HL-60 (cell line): ENCODE measurements at regions not wholly inside any gene's neighbourhood (a gene's known extent, or its start where the extent isn't known, plus 50 kb on each side); places are given as distances from the start of the nearest gene placed in this dataset.

Experiments
- DNase-seq, 2 experiments: peaks; one replicate each; pipeline ENCODE4 v3.0.0-alpha.2; 2010 to 2020; ENCODE audit warnings: low read depth in 1 of 2, low spot score in 1 of 2
- H3K27ac ChIP-seq: fragments of 250-450 bp; sonication (Bioruptor Pico); replicated peaks from 2 replicates; pipeline ENCODE4 v1.5.1; 2020; ENCODE audit warnings: mild to moderate bottlenecking, moderate library complexity
- H3K27me3 ChIP-seq: fragments of 250-450 bp; sonication (Bioruptor Pico); 2 replicates; pipeline ENCODE4 v1.5.1; 2021; ENCODE audit warnings: mild to moderate bottlenecking, moderate library complexity; ENCODE audit not compliant: insufficient read depth, poor library complexity, severe bottlenecking
- H3K4me3 ChIP-seq: replicated peaks from 2 replicates; pipeline ENCODE4 v1.5.1; 2011; ENCODE audit warnings: mild to moderate bottlenecking, control low read depth, low read length; ENCODE audit not compliant: insufficient read depth
- GABPA ChIP-seq: IDR thresholded peaks from 2 replicates; pipeline ENCODE4 v1.6.1; 2012; ENCODE audit warnings: low read depth
- POLR2AphosphoS5 ChIP-seq: IDR thresholded peaks from 2 replicates; pipeline ENCODE4 v1.6.1; 2012; ENCODE audit warnings: low read depth
- REST ChIP-seq: IDR thresholded peaks from 2 replicates; pipeline ENCODE4 v1.6.1; 2012; ENCODE audit warnings: low read depth; ENCODE audit not compliant: insufficient replicate concordance
- SPI1 ChIP-seq: IDR thresholded peaks from 2 replicates; pipeline ENCODE4 v1.6.1; 2012; ENCODE audit warnings: low read depth, mild to moderate bottlenecking, borderline replicate concordance
- TF ChIP-seq, protein P1 (sequence below): IDR thresholded peaks from one replicate; pipeline ENCODE4 v1.5.1; 2011; ENCODE audit warnings: low read length, control low read depth, inconsistent platforms; ENCODE audit not compliant: insufficient read depth

DNA sequence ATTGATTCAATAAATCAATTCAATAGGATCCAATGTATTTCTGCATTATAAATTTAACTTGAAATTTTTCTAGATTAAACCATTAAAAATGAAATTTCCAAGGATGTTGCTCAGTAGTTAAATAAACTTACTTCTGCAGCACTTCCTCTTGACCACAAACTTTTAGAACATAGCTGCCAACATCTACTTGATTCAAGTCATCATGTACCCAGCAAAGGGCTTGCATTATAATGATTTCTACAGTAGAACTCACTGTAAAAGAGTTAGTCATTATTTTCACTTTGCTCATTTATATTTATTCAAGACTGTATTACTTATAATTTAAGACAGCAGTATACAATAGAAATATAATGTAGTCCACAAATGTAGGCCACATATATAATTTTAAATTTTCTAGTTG lies 59.2 kb downstream of the PIK3C2A start:
- TF ChIP-seq SPI1: no peak
- TF ChIP-seq POLR2AphosphoS5: no peak
- no peak for TF ChIP-seq GABPA
- TF ChIP-seq REST: no peak
- TF ChIP-seq, protein P1, sequence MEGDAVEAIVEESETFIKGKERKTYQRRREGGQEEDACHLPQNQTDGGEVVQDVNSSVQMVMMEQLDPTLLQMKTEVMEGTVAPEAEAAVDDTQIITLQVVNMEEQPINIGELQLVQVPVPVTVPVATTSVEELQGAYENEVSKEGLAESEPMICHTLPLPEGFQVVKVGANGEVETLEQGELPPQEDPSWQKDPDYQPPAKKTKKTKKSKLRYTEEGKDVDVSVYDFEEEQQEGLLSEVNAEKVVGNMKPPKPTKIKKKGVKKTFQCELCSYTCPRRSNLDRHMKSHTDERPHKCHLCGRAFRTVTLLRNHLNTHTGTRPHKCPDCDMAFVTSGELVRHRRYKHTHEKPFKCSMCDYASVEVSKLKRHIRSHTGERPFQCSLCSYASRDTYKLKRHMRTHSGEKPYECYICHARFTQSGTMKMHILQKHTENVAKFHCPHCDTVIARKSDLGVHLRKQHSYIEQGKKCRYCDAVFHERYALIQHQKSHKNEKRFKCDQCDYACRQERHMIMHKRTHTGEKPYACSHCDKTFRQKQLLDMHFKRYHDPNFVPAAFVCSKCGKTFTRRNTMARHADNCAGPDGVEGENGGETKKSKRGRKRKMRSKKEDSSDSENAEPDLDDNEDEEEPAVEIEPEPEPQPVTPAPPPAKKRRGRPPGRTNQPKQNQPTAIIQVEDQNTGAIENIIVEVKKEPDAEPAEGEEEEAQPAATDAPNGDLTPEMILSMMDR: no peak
- Histone ChIP-seq H3K27ac (no peak overlapping the region), H3K4me3 (no peak overlapping the region), H3K27me3 (no peaks in the 10 kb centered on the region)
- DNase-seq: no peak

DNA sequence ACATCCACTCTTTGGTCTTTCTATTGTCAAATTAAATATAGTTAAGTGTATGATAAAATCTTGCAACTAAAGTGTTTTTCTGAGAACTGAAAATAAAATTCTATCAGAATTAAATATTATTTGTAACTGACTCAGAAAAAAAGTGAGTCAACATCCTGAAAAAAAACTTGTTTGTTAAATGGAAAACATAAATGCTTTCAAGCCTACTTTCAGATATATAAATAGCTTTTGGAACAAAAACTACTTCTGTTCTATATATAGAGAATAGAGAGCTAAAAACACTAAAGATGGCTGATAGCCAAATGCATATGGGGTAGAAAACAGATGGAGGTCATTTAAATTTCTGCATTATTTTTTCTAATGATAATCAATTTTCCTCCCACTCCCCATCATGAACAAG lies 61.8 kb downstream of the PIK3C2A start:
- Histone ChIP-seq H3K4me3 (no peak overlapping the region), H3K27me3 (no peaks in the 10 kb centered on the region), H3K27ac (no peak overlapping the region)
- no peak for DNase-seq
- TF ChIP-seq GABPA (no peak), REST (no peak), SPI1 (no peak), POLR2AphosphoS5 (no peak)
- TF ChIP-seq, protein P1: no peak

DNA sequence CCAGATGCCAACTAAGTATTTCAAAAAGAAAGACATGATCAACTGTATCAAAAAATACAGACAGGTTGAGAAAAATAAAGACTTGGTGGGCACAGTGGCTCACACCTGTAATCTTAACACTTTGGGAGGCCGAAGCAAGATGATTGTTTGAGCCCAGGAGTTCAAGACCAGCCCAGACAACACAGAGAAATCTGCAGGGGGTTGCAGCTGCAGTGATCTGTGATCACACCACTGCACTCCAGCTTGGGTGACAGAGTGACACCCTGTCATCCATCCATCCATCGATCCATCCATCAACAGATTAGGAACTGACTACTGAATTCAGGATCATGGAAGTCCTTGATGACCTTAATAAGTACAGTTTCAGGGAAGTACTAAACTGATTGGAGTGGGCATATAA lies 65.0 kb upstream of the RPS13 start:
- Histone ChIP-seq H3K4me3 (no peak overlapping the region), H3K27me3 (no peaks in the 10 kb centered on the region), H3K27ac (no peak overlapping the region)
- DNase-seq: no peak
- no peak for TF ChIP-seq REST

DNA sequence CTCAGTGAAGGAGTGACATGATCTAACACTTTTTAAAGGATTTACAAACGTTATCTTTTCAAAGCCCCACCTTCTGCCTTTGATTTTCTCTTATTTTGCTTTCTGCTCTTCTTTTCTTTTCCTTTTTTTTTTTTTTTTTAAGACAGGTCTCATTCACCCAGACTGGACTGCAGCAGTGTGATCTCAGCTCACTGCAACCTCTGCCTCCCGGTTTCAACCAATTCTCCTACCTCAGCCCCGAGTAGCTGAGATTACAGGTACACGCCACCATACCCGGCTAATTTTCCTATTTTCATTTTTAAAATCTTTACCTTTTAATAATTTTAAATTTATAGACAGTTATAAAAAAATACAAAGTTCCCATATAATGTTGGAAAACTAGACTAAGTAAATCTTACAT lies 63.7 kb upstream of the RPS13 start:
- TF ChIP-seq SPI1 (no peak), GABPA (no peak), REST (no peak), POLR2AphosphoS5 (no peak)
- TF ChIP-seq, protein P1: no peak
- Histone ChIP-seq H3K27me3 (no peaks in the 10 kb centered on the region), H3K27ac (no peak overlapping the region), H3K4me3 (no peak overlapping the region)
- DNase-seq: no peak
